ENCODE measurements at regions not wholly inside any gene's neighbourhood (a gene's known extent, or its start where the extent isn't known, plus 50 kb on each side); places are given as distances from the start of the nearest gene placed in this dataset.

DNA sequence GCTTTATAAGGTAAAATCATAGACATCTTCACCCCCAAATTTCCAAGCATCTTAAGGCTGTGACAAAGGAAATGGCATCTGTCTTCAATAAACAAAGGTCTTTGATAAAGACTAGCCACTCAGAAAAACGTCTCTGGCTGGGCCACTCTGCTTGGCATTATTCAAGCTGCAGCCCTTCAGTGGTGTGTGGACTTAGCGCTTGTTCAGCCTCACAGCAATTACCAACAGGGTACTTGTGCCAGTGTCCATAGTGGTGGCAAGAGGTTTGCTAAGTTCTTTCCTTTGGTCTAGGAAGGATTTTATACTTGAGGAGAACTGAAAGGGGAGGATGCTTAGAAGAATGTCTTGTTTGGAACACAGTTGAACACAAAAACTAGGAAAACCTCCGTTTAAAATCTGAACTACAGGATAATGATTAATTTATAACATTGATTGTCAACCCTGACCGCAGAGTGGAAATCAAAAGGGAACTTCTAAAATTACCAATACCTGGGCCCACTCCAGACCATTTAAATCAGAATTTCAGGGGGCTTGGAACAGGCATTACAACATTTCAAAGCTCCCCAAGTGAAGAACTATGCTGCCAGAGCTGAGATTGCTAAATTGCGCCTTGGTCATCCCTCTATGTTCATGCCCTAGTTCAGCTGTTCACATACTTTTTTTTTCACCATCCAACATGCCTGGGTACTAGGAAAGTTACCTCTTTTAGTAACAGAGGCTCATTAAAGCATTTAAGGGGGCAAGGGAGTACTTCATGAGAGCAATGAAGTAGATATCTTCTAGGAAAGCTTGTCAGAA is 378.5 kb downstream of the FRK start:
- in situ Hi-C loops (cut with HindIII; ENCODE audit: low pct_unique_long_range_greater_than_20kb, low sequenced_read_pairs) = no loop called here
- DNase-seq (ENCODE audit: low read depth, low spot score) = no peak

DNA sequence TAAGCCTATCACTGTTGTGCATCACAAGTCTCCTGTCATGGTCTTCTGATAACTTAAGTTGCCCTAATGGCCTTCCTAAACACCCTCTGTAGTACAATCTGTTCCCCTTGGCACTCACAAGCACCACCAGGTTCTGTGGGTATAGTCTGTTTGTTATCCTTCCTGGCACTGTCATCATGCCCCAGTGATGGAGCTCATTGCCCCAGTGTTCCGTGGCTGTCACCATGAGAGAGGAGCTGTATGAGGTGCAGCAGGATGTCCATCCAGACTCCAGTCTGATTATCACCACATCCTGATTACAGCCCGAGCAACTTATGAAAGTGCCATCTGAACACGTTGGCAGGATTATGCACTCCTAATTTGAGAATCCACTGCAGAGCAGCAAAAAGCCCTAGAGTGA is 380.1 kb downstream of the FRK start:
- in situ Hi-C loops (cut with HindIII; ENCODE audit: low pct_unique_long_range_greater_than_20kb, low sequenced_read_pairs) = no loop called here
- DNase-seq (ENCODE audit: low read depth, low spot score) = no peak

DNA sequence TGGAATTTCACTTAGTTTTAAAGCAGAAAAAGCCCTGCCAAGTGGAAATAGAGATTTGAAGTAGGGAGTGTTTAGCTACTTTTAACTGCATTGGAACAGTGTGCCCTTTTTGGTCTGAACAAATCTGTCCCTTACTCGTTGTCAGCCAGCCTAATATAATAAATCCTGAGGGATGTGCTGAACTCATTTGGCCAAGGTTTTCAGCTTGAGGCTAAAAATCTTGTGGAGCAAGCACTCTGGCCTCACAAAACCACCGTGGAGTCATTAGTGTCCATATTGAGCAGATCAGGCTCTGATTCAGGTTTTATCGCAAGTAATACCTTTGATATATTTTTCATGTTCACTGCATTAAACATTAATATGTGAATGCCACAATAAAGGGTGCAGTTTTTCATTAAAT is 383.5 kb downstream of the FRK start:
- DNase-seq (ENCODE audit: low read depth, low spot score) = no peak
- in situ Hi-C loops (cut with HindIII; ENCODE audit: low pct_unique_long_range_greater_than_20kb, low sequenced_read_pairs) = no loop called here

DNA sequence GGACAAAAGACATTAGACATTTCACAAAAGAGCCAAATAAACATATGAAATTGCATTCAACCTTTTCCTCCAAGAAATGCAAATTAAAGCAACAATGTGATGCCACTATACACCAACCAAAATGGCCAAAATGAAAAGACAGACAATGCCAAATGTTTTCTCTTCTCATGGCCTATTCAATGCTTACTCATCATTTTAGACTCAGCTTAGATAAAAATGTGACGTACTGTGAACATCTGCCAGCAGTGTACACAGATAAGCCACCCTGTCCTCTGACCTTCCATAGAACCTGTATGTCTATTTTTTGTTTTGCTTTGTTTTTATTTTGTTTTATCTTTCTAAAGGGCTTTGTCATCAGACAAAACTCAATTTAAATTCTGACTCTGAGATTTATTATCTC is 385.2 kb downstream of the FRK start:
- in situ Hi-C loops (cut with HindIII; ENCODE audit: low pct_unique_long_range_greater_than_20kb, low sequenced_read_pairs) = no loop called here
- no peak for DNase-seq (ENCODE audit: low read depth, low spot score)

DNA sequence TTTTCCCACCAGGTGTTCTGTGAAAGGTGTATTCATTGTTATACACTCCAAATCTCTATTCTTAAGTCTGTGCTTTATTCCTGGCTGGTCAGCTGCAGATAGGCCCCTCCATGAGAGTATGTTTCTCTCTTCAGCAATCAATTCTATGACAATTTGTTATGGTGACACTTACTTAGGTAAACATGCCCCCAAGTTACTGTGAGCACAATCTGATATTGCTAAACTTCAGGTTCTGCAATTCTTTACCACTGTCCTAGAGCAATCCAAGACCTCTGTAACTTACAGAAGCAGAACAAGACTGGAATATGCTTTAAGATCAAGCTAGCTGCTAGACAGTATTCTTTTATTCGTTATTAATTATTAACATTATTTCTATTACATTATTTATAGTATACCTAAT is 391.9 kb downstream of the FRK start:
- in situ Hi-C loops (cut with HindIII; ENCODE audit: low pct_unique_long_range_greater_than_20kb, low sequenced_read_pairs) = no loop called here
- no peak for DNase-seq (ENCODE audit: low read depth, low spot score)

DNA sequence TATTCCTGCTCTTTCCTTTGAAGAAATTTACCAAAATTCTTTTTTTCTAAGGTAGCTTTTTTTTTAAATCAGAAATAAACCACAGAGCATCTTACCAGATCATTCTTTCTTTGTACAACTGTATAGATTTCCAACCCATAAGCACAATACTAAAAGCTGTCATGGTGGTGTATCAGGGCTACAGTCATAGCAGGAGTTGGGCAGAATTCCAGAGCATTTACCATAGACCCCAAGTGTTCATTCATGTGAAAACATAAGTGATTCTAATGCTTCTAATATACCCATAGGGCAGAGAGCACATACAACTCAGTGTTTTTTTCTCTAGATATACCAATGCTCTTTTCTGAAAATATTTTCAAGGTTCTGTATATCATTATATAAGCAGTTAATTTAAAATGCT is 392.5 kb downstream of the FRK start:
- DNase-seq (ENCODE audit: low read depth, low spot score) = no peak
- in situ Hi-C loops (cut with HindIII; ENCODE audit: low pct_unique_long_range_greater_than_20kb, low sequenced_read_pairs) = no loop called here

DNA sequence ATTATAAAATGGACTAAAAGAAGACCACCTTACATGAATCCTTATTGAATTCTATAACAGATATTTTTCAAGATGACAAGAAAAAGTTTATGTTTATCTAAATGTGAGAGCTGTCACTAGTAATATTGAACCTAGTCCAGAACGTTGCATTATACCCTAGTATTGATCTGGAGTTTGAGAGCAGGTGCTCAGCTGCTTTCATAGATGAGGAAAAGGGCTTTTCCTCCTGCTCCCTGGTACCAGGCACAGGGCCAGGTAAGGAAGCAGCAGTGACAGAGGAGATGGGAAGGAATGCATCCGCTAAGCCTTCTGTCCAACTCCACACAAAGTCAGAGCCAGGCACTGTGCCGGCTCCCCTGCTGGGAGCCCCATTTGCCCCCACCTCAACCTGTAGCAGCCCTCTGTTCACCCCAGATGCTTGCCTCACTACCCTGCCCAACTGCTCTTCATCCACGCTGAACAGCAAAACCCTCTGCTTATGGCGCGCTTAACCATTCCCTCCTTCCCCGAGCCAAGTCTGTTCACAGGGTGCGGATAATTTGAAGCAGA is 393.1 kb downstream of the FRK start:
- no peak for DNase-seq (ENCODE audit: low read depth, low spot score)
- in situ Hi-C loops (cut with HindIII; ENCODE audit: low pct_unique_long_range_greater_than_20kb, low sequenced_read_pairs) = no loop called here

DNA sequence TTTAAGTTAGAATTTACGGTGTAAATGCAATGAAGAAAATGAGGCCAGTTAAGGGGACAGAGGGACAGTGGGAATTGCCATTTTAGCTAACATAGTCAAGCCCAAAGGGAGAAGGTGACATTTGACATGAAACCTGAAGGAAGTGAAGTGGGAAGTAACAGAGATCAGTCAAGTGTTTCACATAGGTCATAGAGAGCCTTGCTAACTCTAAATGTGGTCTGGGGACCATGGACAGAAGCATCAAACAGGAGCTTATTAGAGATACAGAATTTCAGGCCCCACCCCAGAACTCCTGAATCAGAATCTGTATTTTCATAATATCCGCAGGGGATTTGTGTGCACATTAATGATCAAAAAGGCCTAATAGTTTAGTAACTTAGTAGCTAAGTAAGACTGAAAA is 393.7 kb downstream of the FRK start:
- DNase-seq (ENCODE audit: low read depth, low spot score) = no peak
- in situ Hi-C loops (cut with HindIII; ENCODE audit: low pct_unique_long_range_greater_than_20kb, low sequenced_read_pairs) = no loop called here

DNA sequence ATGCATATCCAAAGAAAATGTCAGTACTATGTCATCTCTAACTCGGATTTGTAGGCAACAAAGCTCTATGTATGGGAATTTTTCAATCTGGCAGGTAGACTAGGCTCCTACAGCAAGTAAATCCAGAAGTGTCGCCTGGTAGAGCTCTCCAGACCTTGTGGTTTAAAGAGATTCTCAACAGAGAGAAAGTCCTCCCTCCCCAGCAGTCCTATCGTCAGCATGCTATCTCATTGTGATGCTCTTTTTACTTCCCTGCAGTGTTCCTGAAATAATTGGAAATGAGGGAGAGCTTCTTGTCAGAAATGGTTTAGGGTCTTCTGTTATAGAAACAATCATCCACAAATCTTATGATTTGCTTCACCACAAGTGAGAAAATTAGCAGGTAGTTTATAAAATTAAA is 395.4 kb downstream of the FRK start:
- DNase-seq (ENCODE audit: low read depth, low spot score) = no peak
- in situ Hi-C loops (cut with HindIII; ENCODE audit: low pct_unique_long_range_greater_than_20kb, low sequenced_read_pairs) = no loop called here

DNA sequence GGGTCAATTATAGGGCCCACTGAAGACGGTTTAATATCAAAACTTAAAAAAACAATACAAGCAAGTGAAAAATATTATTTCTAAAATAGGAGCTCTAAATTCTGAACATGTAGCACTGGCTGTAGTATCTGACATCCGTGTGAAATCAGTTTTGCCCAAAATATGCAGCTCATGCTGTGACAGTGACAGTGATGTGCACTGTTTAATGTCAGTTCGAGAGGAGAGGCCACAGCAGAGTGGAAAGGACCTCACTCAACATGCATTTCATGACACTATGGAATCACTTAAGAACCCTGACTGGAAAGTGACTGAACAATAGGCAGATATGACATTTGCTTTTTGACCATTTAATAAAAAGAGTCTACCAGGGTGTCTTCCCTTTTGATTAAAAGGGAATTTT is 397.0 kb downstream of the FRK start:
- DNase-seq (ENCODE audit: low read depth, low spot score) = no peak
- in situ Hi-C loops (cut with HindIII; ENCODE audit: low pct_unique_long_range_greater_than_20kb, low sequenced_read_pairs) = no loop called here

DNA sequence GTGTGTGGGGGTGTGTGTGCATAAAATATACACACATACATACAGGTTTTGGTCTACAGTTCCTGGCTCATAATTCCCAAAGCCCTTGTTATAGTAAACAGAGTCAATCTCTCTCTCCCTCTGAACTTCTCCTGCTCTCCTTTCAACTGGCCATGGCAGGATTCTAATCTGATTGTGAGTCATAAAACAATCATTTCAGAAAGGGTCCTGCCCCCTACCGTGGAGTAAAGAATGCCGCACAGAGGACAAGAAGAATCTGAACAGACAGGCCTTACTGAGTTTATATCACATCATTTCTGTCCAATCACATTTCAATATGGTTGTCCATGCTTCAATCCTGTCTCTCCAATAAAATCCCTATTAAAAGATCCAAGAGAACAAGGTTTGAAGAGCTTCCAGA is 416.9 kb downstream of the FRK start:
- in situ Hi-C loops (cut with HindIII; ENCODE audit: low pct_unique_long_range_greater_than_20kb, low sequenced_read_pairs) = no loop called here
- DNase-seq (ENCODE audit: low read depth, low spot score) = peak; percentile 15

DNA sequence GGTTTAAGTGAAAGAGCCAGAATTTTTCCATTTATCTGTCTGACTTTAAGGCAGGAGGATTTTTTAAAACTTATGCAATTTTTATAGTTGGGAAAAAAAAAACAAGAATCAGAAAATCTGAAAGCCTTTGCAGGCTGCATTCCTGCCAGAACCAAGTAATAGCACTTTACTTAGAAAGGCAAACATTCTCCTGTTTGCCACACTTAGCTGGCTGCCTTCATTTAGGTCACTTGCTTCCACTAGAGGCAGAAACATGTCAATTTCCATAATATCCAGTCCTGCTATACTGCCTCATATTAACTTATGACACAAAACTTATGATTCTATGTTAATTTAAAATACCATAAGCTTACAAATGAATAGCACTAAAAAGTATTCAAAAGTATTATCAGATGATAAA is 425.8 kb downstream of the FRK start:
- in situ Hi-C loops (cut with HindIII; ENCODE audit: low pct_unique_long_range_greater_than_20kb, low sequenced_read_pairs) = no loop called here

DNA sequence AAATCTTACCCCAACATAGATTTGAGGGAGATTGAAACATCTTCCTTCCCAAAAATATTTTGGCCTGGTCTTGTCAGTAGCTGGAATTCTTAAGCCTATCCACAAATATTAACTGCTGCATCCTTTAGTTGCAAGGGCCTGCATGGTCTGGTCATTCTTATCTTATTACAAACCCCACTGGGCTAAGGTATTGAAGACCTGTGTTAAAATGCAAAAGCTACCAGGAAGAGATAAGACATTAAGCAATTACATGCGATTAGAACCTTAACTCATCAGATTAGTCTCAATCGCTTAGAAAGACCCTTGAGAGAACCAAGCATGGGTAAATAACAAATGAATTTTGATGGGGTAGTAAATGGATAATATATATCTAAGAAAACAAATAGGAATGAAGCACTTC is 426.6 kb downstream of the FRK start:
- in situ Hi-C loops (cut with HindIII; ENCODE audit: low pct_unique_long_range_greater_than_20kb, low sequenced_read_pairs) = no loop called here
- no peak for DNase-seq (ENCODE audit: low read depth, low spot score)

More for the DNA sequence above, 425.8 kb downstream of the FRK start:
- DNase-seq (ENCODE audit: low read depth, low spot score) = no peak

DNA sequence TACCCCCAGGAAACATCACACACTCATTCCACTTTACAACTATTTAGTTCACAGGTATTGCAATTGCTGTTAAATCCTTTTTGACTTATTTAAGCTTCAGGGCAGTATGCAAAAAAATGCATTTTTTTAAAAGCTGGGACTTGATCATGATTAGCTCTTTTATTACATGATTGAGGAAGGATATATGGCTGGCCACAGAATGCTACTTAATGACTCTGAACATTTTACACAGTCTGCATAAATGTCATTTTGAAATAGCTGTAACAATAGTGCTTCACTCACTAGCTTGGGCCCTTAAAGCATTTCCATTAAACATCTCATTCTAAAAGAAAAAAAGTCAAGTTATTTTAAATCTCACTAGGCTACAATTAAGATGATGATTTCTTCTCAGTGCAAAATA is 429.7 kb downstream of the FRK start:
- DNase-seq (ENCODE audit: low read depth, low spot score) = no peak
- in situ Hi-C loops (cut with HindIII; ENCODE audit: low pct_unique_long_range_greater_than_20kb, low sequenced_read_pairs) = no loop called here

DNA sequence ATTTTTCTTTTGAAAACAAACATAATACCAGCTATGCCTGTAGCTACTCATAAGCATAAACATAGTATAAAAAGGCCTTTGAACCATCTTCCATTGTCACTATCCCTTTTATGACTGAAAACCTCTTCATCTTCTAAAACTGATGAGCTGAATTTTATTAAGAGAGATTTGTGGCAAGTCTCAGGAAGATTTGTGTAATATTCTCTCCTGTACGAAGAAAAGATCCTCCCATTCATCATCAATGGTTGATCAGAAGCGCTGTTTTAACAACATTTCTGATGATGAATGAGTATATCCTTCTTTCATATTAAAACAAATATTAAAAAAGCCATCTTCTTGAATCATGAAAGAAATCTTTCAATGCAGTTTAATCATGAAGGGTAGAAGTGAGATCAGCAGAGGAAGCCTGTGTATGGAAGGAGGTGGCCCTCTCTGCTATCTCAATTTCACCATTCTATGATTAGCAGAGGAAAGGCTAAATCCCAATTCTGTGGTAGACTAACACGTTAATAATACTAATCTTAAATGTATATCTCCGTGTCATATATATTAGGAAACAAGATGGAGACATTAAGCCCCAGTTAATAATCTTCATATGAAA is 430.2 kb downstream of the FRK start:
- in situ Hi-C loops (cut with HindIII; ENCODE audit: low pct_unique_long_range_greater_than_20kb, low sequenced_read_pairs) = no loop called here

DNA sequence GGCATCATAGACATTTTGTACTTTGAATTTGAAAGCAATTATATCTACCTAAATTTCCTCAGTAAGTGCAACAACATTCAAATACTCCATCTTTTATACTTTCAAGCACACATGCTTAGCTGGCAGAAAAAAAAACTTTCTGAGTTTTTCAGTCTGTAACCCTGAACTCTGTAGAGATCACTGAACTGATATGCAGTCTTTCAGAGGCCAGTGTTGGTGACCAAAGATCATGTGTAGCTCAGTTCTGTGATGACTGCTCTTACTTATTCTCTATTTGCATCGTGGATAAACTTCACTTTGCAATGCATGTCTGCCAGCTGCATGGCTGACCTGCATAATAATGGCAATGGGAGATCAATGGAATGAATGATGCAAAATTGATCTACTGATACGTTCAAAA is 431.3 kb downstream of the FRK start:
- in situ Hi-C loops (cut with HindIII; ENCODE audit: low pct_unique_long_range_greater_than_20kb, low sequenced_read_pairs) = no loop called here
- no peak for DNase-seq (ENCODE audit: low read depth, low spot score)

More for the DNA sequence above, 430.2 kb downstream of the FRK start:
- DNase-seq (ENCODE audit: low read depth, low spot score) = no peak

DNA sequence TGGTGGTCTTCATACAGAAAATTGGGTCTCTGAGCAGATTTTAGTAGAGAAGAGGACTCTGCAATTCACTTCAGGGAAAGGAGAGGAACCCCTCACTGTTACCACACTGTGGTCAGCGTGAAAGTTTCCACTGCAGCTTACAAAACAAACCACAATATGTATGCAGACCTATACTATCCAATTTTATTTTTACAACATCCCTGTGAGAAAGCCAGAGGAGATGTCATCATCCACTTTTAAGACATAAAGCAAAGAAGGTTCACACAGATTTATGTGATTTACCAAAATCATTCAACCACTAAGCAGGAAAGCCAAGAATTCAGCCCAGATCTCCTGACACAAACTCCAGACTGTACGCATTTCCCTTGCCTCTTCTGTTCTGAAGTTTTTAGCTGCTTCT is 442.4 kb downstream of the FRK start:
- in situ Hi-C loops (cut with HindIII; ENCODE audit: low pct_unique_long_range_greater_than_20kb, low sequenced_read_pairs) = no loop called here
- no peak for DNase-seq (ENCODE audit: low read depth, low spot score)

DNA sequence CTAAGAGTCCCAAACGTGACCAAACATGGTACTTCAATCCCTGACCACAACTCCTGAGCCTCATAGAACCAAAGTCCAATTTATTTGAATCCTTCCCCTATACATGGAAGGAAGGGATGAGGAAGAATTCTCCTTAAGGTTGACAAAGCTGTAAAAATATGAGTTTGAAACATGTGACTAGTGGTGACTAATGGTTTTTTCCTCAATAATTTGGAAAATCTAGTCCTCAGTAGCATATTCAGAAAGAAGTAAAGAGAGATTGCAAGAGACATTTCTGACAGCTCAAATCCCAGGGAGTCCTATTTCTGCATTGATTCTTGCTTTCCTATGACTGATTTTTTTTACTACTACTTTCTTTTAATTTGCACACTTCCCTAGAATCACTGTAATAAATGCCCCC is 443.7 kb downstream of the FRK start:
- DNase-seq (ENCODE audit: low read depth, low spot score) = no peak
- in situ Hi-C loops (cut with HindIII; ENCODE audit: low pct_unique_long_range_greater_than_20kb, low sequenced_read_pairs) = no loop called here

DNA sequence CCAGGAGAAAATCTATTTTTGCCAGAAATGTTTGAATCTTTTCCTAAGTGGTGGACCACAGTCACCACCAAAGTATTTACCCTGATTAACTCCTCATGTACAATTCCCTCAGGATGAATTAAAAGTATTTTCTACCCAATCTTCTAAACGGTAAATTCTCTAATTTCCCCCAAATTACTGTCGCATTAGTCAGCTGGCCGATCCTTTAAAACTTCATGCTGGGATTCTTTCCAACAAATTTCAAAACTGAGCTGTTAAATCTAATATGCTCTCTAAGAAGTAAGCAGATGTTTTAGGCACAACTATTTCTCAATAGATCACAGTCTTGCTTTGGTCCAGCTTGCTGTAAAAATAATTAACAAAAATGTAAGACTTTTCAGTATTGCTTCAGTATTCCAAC is 447.2 kb downstream of the FRK start:
- in situ Hi-C loops (cut with HindIII; ENCODE audit: low pct_unique_long_range_greater_than_20kb, low sequenced_read_pairs) = no loop called here
- DNase-seq (ENCODE audit: low read depth, low spot score) = no peak

Measured in SK-MEL-5 (cell line).